OCI-LY1 (cell line): ENCODE measurements at regions not wholly inside any gene's neighbourhood (a gene's known extent, or its start where the extent isn't known, plus 50 kb on each side); places are given as distances from the start of the nearest gene placed in this dataset.

Source experiments
- H2AFZ ChIP-seq: fragments of 200-600 bp; sonication (generic), shearing (Covaris generic); 2 replicates; pipeline ENCODE4 v1.6.0; 2014; ENCODE audit warnings: antibody characterized with exemption, mild to moderate bottlenecking, low read length
- H3F3A ChIP-seq: fragments of 200-600 bp; sonication (generic), shearing (Covaris generic); 2 replicates; pipeline ENCODE4 v1.6.0; 2014; ENCODE audit warnings: mild to moderate bottlenecking, antibody characterized with exemption, low read length, moderate library complexity; ENCODE audit not compliant: insufficient read depth
- H3K27ac ChIP-seq: fragments of 200-600 bp; sonication (generic); 2 replicates; pipeline ENCODE4 v1.5.1; 2014; ENCODE audit warnings: low read length, mixed run types, mild to moderate bottlenecking, low read depth; ENCODE audit not compliant: poor library complexity, severe bottlenecking
- H3K27me3 ChIP-seq: fragments of 200-600 bp; sonication (generic); 2 replicates; pipeline ENCODE4 v1.6.0; 2014; ENCODE audit warnings: antibody characterized with exemption, mild to moderate bottlenecking, low read length, moderate library complexity; ENCODE audit not compliant: insufficient read depth
- H3K36me3 ChIP-seq: fragments of 200-600 bp; sonication (generic); 2 replicates; pipeline ENCODE4 v1.6.1; 2014; ENCODE audit warnings: mild to moderate bottlenecking, antibody characterized with exemption, low read length, moderate library complexity, mixed read lengths; ENCODE audit not compliant: insufficient read depth
- H3K4me1 ChIP-seq: fragments of 200-600 bp; sonication (generic); 2 replicates; pipeline ENCODE4 v1.5.1; 2014; ENCODE audit warnings: mild to moderate bottlenecking, low read length, moderate library complexity; ENCODE audit not compliant: insufficient read depth, severe bottlenecking
- H3K4me2 ChIP-seq: fragments of 200-600 bp; sonication (generic), shearing (Covaris generic); 2 replicates; pipeline ENCODE4 v1.6.1; 2014; ENCODE audit warnings: low read length
- H3K4me3 ChIP-seq: fragments of 200-600 bp; sonication (generic); 2 replicates; pipeline ENCODE4 v1.5.1; 2014; ENCODE audit warnings: low read length, low read depth, mild to moderate bottlenecking, mixed read lengths; ENCODE audit not compliant: poor library complexity, severe bottlenecking
- H3K79me2 ChIP-seq: fragments of 200-600 bp; shearing (Covaris generic); 2 replicates; pipeline ENCODE4 v1.6.1; 2016; ENCODE audit warnings: mixed run types, low read length, mixed read lengths; ENCODE audit not compliant: insufficient read depth
- H3K9ac ChIP-seq: fragments of 200-600 bp; sonication (generic), shearing (Covaris generic); 2 replicates; pipeline ENCODE4 v1.6.1; 2014; ENCODE audit warnings: mild to moderate bottlenecking, low read length, mixed read lengths
- H3K9me2 ChIP-seq: fragments of 200-600 bp; sonication (generic), shearing (Covaris generic); 2 replicates; pipeline ENCODE4 v1.6.1; 2014; ENCODE audit warnings: low read depth, mild to moderate bottlenecking, low read length, mixed read lengths
- H3K9me3 ChIP-seq: fragments of 200-600 bp; shearing (Covaris generic); 2 replicates; pipeline ENCODE4 v1.6.1; 2014; ENCODE audit warnings: low read length, mixed read lengths
- H4K20me1 ChIP-seq: fragments of 200-600 bp; sonication (generic), shearing (Covaris generic); 2 replicates; pipeline ENCODE4 v1.6.0; 2016; ENCODE audit warnings: mild to moderate bottlenecking, low read length; ENCODE audit not compliant: insufficient read depth
- CTCF ChIP-seq: fragments of 200-600 bp; sonication (generic), shearing (Covaris generic); IDR thresholded peaks from 2 replicates; pipeline ENCODE4 v1.5.1; 2017; ENCODE audit warnings: mild to moderate bottlenecking, antibody characterized with exemption, low read length, moderate library complexity, mixed read lengths
- EZH2 ChIP-seq: fragments of 200-600 bp; sonication (generic), shearing (Covaris generic); IDR thresholded peaks from 2 replicates; pipeline ENCODE4 v1.8.0; 2017; ENCODE audit warnings: borderline replicate concordance, mixed run types, mild to moderate bottlenecking, antibody characterized with exemption, low read length, moderate library complexity, mixed read lengths

GRCh38 chr2:12421046-12421445 lies 295.7 kb upstream of the TRIB2 start:
- H3K4me3 ChIP-seq = no peak overlapping the region
- H3K9me2 ChIP-seq = no peaks in the 10 kb centered on the region
- no peaks in the 10 kb centered on the region for H4K20me1 ChIP-seq
- H3K36me3 ChIP-seq = no peaks in the 10 kb centered on the region
- H3K27ac ChIP-seq = no peak overlapping the region
- H3K9ac ChIP-seq = no peak overlapping the region
- H3K4me2 ChIP-seq = no peak overlapping the region
- no peaks in the 10 kb centered on the region for H3K79me2 ChIP-seq
- no peaks in the 10 kb centered on the region for H3F3A ChIP-seq
- no peaks in the 10 kb centered on the region for H3K4me1 ChIP-seq
- H2AFZ ChIP-seq = no peak overlapping the region
- no peaks in the 10 kb centered on the region for H3K27me3 ChIP-seq
- no peaks in the 10 kb centered on the region for H3K9me3 ChIP-seq
- no peak for TF ChIP-seq EZH2
- no peak for TF ChIP-seq CTCF

GRCh38 chr2:12424219-12424618 lies 292.5 kb upstream of the TRIB2 start:
- no peaks in the 10 kb centered on the region for H4K20me1 ChIP-seq
- no peaks in the 10 kb centered on the region for H3F3A ChIP-seq
- H3K9me2 ChIP-seq = no peaks in the 10 kb centered on the region
- no peak overlapping the region for H3K4me3 ChIP-seq
- H3K4me2 ChIP-seq = no peak overlapping the region
- no peak overlapping the region for H3K9ac ChIP-seq
- H3K4me1 ChIP-seq = no peaks in the 10 kb centered on the region
- no peak overlapping the region for H2AFZ ChIP-seq
- H3K9me3 ChIP-seq = no peaks in the 10 kb centered on the region
- no peaks in the 10 kb centered on the region for H3K27me3 ChIP-seq
- H3K36me3 ChIP-seq = no peaks in the 10 kb centered on the region
- no peaks in the 10 kb centered on the region for H3K79me2 ChIP-seq
- H3K27ac ChIP-seq = no peak overlapping the region
- TF ChIP-seq EZH2 (no peak), CTCF (no peak)

- no peak overlapping the region for H3K9ac ChIP-seq
- no peaks in the 10 kb centered on the region for H3K9me2 ChIP-seq
- no peaks in the 10 kb centered on the region for H3F3A ChIP-seq
- H3K36me3 ChIP-seq = no peaks in the 10 kb centered on the region
- no peaks in the 10 kb centered on the region for H3K4me1 ChIP-seq
- no peaks in the 10 kb centered on the region for H3K27me3 ChIP-seq
- no peaks in the 10 kb centered on the region for H3K79me2 ChIP-seq
- H4K20me1 ChIP-seq = no peaks in the 10 kb centered on the region
- H3K4me3 ChIP-seq = no peak overlapping the region
- no peak for TF ChIP-seq EZH2
- TF ChIP-seq CTCF = no peak
- H3K9me3 ChIP-seq = no peaks in the 10 kb centered on the region
- no peak overlapping the region for H3K4me2 ChIP-seq
- H2AFZ ChIP-seq = no peak overlapping the region
- no peak overlapping the region for H3K27ac ChIP-seq
Observed at GRCh38 chr2:12424809-12425208, 291.9 kb upstream of the TRIB2 start.
